ENCODE measurements at regions not wholly inside any gene's neighbourhood (a gene's known extent, or its start where the extent isn't known, plus 50 kb on each side); places are given as distances from the start of the nearest gene placed in this dataset.

GRCh38 chr17:73770849-73771229 is 126.6 kb upstream of the SDK2 start:
- TF ChIP-seq CTCF (IDR thresholded peaks at IDR 0.05; ENCODE audit: extremely low read depth, missing control alignments) = no peak
- no peak for DNase-seq (ENCODE audit: low spot score)

- DNase-seq (ENCODE audit: low spot score) = no peak
- TF ChIP-seq CTCF (IDR thresholded peaks at IDR 0.05; ENCODE audit: extremely low read depth, missing control alignments) = no peak
Measured at GRCh38 chr17:73772107-73772705, 128.0 kb upstream of the SDK2 start.

- TF ChIP-seq CTCF (IDR thresholded peaks at IDR 0.05; ENCODE audit: extremely low read depth, missing control alignments) = no peak
- DNase-seq (ENCODE audit: low spot score) = no peak
Measured at GRCh38 chr17:73773702-73774101, 129.5 kb upstream of the SDK2 start.

- no peak for DNase-seq (ENCODE audit: low spot score)
- TF ChIP-seq CTCF (IDR thresholded peaks at IDR 0.05; ENCODE audit: extremely low read depth, missing control alignments) = no peak
Measured at GRCh38 chr17:73774852-73775251, 130.6 kb upstream of the SDK2 start.

GRCh38 chr17:73776351-73777130 is 132.3 kb upstream of the SDK2 start:
- TF ChIP-seq CTCF (IDR thresholded peaks at IDR 0.05; ENCODE audit: extremely low read depth, missing control alignments) = no peak
- DNase-seq (ENCODE audit: low spot score) = no peak

- TF ChIP-seq CTCF (IDR thresholded peaks at IDR 0.05; ENCODE audit: extremely low read depth, missing control alignments) = no peak
- no peak for DNase-seq (ENCODE audit: low spot score)
Measured at GRCh38 chr17:73777131-73777449, 132.8 kb upstream of the SDK2 start.

GRCh38 chr17:73782231-73782630 is 138.0 kb upstream of the SDK2 start:
- DNase-seq (ENCODE audit: low spot score) = no peak
- TF ChIP-seq CTCF (IDR thresholded peaks at IDR 0.05; ENCODE audit: extremely low read depth, missing control alignments) = no peak

Measured in GM20000 (cell line).